ENCODE measurements at regions not wholly inside any gene's neighbourhood (a gene's known extent, or its start where the extent isn't known, plus 50 kb on each side); places are given as distances from the start of the nearest gene placed in this dataset.

DNA sequence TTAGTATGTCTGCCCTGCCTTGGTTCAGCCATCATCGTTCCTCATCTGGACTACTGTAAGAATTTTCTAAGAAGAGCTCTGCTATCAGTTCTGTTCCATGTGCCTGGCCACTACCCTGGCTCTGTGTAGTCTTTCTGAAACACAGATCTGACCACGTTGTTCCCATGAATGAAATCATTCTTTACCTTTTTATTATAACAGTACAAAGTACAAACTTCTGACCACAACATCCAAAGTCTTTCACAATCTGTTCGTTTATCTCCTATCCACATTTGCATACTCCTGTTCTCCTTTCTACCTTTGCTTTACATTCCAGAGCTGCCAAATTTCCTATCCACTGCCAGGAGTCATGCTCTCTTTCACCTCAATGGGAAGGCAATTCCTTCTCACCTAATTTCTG is 284.6 kb upstream of the LRP1B start:
- TF ChIP-seq, protein P1, sequence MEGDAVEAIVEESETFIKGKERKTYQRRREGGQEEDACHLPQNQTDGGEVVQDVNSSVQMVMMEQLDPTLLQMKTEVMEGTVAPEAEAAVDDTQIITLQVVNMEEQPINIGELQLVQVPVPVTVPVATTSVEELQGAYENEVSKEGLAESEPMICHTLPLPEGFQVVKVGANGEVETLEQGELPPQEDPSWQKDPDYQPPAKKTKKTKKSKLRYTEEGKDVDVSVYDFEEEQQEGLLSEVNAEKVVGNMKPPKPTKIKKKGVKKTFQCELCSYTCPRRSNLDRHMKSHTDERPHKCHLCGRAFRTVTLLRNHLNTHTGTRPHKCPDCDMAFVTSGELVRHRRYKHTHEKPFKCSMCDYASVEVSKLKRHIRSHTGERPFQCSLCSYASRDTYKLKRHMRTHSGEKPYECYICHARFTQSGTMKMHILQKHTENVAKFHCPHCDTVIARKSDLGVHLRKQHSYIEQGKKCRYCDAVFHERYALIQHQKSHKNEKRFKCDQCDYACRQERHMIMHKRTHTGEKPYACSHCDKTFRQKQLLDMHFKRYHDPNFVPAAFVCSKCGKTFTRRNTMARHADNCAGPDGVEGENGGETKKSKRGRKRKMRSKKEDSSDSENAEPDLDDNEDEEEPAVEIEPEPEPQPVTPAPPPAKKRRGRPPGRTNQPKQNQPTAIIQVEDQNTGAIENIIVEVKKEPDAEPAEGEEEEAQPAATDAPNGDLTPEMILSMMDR (IDR thresholded peaks at IDR 0.05) = no peak
- no peak for TF ChIP-seq POLR2A (IDR thresholded peaks at IDR 0.05)
